Stimulated activated CD8-positive, alpha-beta memory T cell treated with anti-CD3 and anti-CD28 coated beads, Interleukin-4, amount 100 ng/mL, for 1 hour (primary cell): ENCODE measurements at regions not wholly inside any gene's neighbourhood (a gene's known extent, or its start where the extent isn't known, plus 50 kb on each side); places are given as distances from the start of the nearest gene placed in this dataset.
"Not testable (repeated sequence)": the region's sequence is repeated elsewhere in the genome, so short reads cannot be mapped to it uniquely, and the experiment has no call there.

Experiments used
- DNase-seq, 2 donors: peaks; one replicate each; pipeline ENCODE4 v3.0.0-alpha.2; 2020; ENCODE audit warnings: low read depth in 2 of 2, low spot score in 1 of 2

DNA sequence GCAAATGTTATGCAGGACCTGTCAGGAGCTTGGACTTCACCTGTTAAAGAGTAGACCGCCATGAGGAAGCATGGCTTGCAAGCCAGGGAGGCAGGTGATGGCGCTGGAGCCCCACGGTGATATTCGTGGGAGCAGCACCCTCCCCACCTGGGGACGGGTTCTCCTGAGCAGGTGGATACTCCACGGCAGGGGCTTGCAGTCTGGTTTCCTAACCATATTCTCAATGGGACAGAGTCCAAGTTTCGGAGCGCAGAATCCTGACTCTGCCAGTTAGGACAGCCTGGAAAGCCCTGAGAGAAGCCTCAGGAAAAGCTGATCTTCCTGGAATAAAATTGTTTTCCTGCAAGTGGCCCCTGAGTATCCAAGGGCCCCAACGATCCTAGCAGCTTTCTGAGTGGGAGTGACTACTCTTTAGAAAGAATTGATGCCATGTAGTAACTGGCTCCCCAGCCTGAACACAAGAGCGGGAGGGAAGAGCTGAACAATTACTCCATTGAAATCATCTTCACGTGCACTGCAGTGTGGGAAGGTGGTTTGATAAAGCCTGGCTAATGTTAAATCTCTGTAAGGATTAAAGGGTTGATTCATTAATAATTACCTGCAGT is 146.3 kb upstream of the RAB4A start:
- DNase-seq: no peak

- DNase-seq: no peak
Observed at GRCh38 chr1:229127301-229127700, 143.6 kb upstream of the RAB4A start.

DNA sequence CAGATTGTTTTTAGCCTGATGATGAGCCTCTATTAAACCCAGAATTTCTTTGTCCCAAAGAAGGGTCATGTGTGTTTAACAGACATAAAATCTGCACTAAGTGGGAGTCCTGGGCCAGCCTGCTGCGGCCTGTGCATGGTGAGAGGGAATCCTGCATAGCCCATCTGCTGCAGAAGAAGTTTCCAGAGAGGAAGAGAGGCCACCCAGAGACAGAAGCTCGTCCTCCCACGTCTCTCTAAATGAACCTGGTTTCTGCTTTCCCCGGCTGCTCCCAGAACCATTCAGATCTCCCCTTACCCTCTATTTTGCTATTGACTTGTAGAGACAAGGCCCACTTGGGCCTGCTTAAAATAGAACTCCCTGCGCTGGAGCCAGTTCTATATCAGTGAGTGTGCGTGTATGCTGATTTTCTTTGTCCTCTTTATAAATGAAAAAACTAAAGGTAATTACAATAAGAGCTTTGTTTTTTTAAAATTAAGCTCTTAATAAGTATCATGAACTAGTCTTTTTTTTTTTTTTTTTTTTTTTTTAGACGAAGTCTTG is 142.8 kb upstream of the RAB4A start:
- DNase-seq: no peak

GRCh38 chr1:229129301-229130027 is 141.4 kb upstream of the RAB4A start:
- no peak for DNase-seq

DNA sequence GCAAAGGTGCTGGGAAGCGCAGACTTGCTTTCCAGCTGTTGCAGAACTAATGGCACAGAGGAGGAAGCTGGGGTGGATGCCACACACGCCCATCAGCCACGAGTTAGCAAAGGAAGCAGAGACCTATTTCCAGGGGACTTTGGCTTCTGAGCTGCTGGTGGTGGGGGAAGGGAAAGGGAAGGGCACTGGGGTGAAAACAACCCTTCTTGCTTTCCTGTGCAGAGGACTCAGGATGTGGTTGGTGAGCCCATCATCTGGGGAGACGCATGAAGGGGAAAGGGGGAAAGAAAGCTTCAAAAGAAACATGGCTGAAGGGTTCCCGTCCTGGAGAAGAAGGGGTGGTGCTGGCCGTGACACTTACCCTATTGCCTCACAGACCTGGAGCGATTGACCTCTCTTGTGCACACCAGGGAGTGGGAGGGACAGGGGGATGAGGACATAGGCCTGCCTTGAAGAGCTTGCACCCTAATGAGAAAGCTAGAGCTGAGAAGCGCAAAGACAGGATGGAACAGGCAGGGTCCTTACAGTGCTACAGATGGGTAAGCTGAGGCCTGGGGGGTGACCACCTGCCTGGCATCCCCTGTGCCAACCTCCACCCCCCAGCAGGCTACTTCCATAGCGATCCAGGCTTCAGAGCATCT is 140.8 kb upstream of the RAB4A start:
- no peak for DNase-seq

DNA sequence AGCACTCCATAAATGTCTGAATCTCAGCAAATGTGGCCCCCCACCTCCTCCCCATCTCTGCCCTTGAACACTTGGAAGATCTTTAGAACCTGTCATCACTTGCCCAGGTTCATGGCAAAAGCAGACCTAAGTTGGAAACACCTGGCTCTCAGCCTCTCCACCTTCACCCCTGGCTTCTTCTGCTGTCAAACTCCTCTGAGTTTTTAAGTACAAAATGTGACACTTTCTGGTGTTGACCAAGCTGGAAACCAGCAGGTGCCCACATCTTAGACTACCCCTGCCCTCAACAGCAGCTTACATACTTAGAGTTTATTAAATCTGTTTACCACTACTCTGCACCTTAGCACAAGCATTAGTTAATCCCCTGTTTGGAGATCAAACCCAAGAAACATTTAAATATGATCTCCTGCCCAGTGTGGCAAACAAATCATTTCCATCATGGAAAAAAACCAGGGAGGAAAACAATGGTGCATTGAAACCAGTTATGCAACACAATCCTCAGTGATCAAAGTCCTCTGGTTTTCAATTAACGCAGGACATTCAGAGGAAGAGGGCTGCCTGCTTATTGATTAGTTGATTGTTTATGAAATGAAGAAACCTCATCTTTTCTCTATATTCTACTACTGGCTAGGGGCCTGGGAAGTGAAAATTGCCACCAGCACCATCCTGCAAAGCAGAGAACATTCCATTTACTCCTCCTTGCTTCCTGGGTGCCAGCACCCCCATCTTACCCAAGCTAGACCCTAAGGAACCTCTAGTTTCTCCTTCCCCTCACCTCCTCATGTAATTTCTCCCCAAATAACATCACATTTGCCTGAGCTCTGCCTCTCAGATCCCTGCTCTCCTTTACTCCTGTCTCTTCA is 139.4 kb upstream of the RAB4A start:
- DNase-seq: no peak

GRCh38 chr1:229132106-229132443 is 138.8 kb upstream of the RAB4A start:
- no peak for DNase-seq

GRCh38 chr1:229132706-229133105 is 138.2 kb upstream of the RAB4A start:
- no peak for DNase-seq

DNA sequence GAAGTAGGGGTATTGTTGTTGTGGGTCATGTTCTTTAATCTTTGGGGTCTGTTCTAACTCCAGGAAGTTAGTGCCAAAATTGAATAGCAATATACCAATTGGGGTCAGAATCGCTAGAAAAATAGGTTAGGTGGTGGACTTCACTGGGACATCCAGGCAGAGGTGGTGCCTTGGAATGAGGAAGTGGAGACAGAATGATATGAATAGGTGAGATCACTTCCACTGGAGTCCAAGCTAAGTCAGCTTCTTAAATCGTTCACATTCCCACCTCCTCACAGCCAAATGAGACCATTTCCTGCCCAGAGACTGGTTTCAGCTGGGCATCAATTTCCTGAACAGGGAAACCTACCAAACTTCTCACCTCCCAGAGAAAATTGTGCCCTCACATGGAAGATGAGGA is 137.8 kb upstream of the RAB4A start:
- DNase-seq: no peak

- DNase-seq: no peak
Observed at GRCh38 chr1:229133811-229134210, 137.1 kb upstream of the RAB4A start.

GRCh38 chr1:229134381-229135217 is 136.3 kb upstream of the RAB4A start:
- not testable (repeated sequence) for DNase-seq

- DNase-seq: no peak
Observed at GRCh38 chr1:229135773-229136172, 135.1 kb upstream of the RAB4A start.

GRCh38 chr1:229136822-229137221 is 134.1 kb upstream of the RAB4A start:
- no peak for DNase-seq

DNA sequence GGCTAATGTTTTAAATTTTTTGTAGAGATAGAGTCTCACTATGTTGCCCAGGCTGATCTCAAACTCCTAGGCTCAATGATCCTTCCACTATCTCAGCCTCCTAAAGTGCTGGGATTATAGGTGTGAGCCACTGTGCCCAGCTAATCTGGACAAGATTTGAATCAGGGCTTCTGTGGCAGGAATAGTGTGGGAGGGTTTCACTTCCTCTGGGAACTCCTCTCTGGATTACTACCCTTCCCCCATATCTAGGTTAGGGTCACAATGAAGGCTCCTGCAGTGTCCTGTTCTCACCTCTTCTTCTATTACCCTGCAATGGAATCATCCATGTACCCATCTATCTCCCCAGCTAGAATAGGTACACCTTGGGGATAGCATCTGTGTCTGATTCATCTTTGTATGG is 133.6 kb upstream of the RAB4A start:
- DNase-seq: no peak

GRCh38 chr1:229138058-229138457 is 132.9 kb upstream of the RAB4A start:
- DNase-seq: no peak

DNA sequence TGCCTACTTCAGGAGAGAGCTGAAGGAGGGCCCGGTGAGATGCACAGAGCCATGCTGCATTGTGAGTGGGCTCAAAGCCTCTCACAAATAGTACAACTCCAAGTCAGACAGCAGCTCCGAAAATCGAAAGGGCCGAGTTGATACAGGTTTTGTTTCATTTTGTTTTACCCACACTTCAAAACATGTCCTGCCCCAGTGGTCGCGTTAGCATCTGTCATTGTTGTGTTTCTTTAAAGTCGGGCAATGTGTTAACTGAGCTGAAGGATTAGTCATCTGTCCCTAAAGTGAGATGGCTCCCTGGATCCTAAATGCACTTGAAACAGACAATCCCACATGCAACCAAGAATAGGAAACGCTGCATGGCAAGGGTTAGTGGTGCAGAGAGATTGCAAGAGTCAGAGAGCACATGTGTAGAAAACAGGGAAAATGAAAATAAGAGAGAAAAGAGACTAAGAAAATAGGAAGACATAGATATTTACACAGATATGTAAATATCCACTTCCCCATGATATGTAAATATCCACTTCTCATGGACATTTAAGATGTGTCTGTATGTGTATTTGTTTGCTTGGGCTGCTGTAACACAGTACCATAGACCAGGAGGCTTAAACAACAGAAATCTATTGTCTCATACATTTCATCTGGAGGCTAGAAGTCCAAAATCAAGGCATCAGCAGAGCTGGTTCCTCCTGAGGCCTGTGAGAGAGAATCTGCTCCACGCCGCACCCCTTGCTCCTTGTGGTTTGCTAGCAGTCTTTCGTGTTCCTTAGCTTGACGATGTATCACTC is 131.4 kb upstream of the RAB4A start:
- no peak for DNase-seq

- DNase-seq: no peak
Observed at GRCh38 chr1:229140119-229140396, 130.9 kb upstream of the RAB4A start.

DNA sequence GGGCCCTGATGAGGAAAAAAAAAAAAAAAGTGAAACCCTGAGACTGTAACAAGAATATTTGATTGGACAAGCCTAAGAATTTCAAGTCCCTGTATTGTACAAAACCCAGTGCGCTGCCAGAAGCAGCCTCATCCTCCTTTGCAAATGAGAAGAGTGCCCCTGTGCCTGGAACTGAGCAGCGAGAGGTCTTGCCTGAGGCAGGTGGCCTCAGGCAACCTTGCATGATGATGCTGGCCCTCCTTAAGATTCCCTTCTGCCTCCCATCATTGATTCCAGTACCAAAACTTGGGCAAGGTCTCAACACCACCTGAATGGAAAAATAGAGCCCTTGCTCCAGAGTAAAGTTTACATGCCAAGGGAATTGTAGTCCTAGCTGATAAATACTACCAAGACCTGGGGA is 129.6 kb upstream of the RAB4A start:
- DNase-seq: no peak

GRCh38 chr1:229141689-229142377 is 129.1 kb upstream of the RAB4A start:
- DNase-seq: no peak
